Stimulated activated CD8-positive, alpha-beta memory T cell treated with anti-CD3 and anti-CD28 coated beads, Interleukin-12 subunit alpha, Interleukin-12 subunit beta, amount 100 ng/mL, for 24 hours (primary cell): ENCODE measurements at regions not wholly inside any gene's neighbourhood (a gene's known extent, or its start where the extent isn't known, plus 50 kb on each side); places are given as distances from the start of the nearest gene placed in this dataset.
"Not testable (repeated sequence)": the region's sequence is repeated elsewhere in the genome, so short reads cannot be mapped to it uniquely, and the experiment has no call there.

Experiments used
- DNase-seq: peaks from one replicate; pipeline ENCODE4 v3.0.0-alpha.2; 2020; ENCODE audit errors: extremely low read depth

- DNase-seq, result no peak
These were observed 293.8 kb downstream of the TCERG1L start for GRCh38 chr10:131017566-131018285.

GRCh38 chr10:131018886-131019500, 292.5 kb downstream of the TCERG1L start:
- DNase-seq, result no peak

GRCh38 chr10:131019696-131020095, 291.8 kb downstream of the TCERG1L start:
- DNase-seq, result no peak

GRCh38 chr10:131020775-131021174, 290.7 kb downstream of the TCERG1L start:
- DNase-seq, result no peak

- no peak for DNase-seq
These were observed 290.1 kb downstream of the TCERG1L start for GRCh38 chr10:131021246-131021895.

- no peak for DNase-seq
These were observed 289.6 kb downstream of the TCERG1L start for GRCh38 chr10:131021969-131022368.

GRCh38 chr10:131022369-131022768, 289.2 kb downstream of the TCERG1L start:
- DNase-seq, result no peak

GRCh38 chr10:131022981-131023380, 288.5 kb downstream of the TCERG1L start:
- DNase-seq, result no peak

- no peak for DNase-seq
These were observed 287.0 kb downstream of the TCERG1L start for GRCh38 chr10:131024259-131025131.

GRCh38 chr10:131025333-131025732, 286.2 kb downstream of the TCERG1L start:
- no peak for DNase-seq

- DNase-seq, result no peak
These were observed 284.3 kb downstream of the TCERG1L start for GRCh38 chr10:131027256-131027655.

GRCh38 chr10:131031346-131031745, 280.2 kb downstream of the TCERG1L start:
- DNase-seq, result no peak

- DNase-seq, result no peak
These were observed 279.0 kb downstream of the TCERG1L start for GRCh38 chr10:131032329-131033165.

- no peak for DNase-seq
These were observed 278.1 kb downstream of the TCERG1L start for GRCh38 chr10:131033166-131034085.

- no peak for DNase-seq
These were observed 277.1 kb downstream of the TCERG1L start for GRCh38 chr10:131034451-131034850.

- DNase-seq, result no peak
These were observed 275.7 kb downstream of the TCERG1L start for GRCh38 chr10:131035779-131036178.

GRCh38 chr10:131038056-131038455, 273.5 kb downstream of the TCERG1L start:
- no peak for DNase-seq

- DNase-seq, result no peak
These were observed 270.5 kb downstream of the TCERG1L start for GRCh38 chr10:131041031-131041430.

GRCh38 chr10:131041441-131041840, 270.1 kb downstream of the TCERG1L start:
- DNase-seq, result no peak

- not testable (repeated sequence) for DNase-seq
These were observed 269.5 kb downstream of the TCERG1L start for GRCh38 chr10:131042015-131042414.
